A204.1 (cell line): ENCODE measurements at regions not wholly inside any gene's neighbourhood (a gene's known extent, or its start where the extent isn't known, plus 50 kb on each side); places are given as distances from the start of the nearest gene placed in this dataset.
"Not testable (repeated sequence)": the region's sequence is repeated elsewhere in the genome, so short reads cannot be mapped to it uniquely, and the experiment has no call there.

ENCODE experiments used
- FAIRE-seq: peaks from 2 replicates; lab custom pipeline; 2012; peaks lifted over from hg19 to GRCh38; lab: Jason Lieb, UNC

- FAIRE-seq = no peak
These were observed 565.2 kb upstream of the LINC00305 start for GRCh38 chr18:64714086-64714485.

GRCh38 chr18:64713284-64713683 lies 564.4 kb upstream of the LINC00305 start:
- FAIRE-seq = no peak

GRCh38 chr18:64712035-64712434 lies 563.1 kb upstream of the LINC00305 start:
- no peak for FAIRE-seq

- no peak for FAIRE-seq
These were observed 561.4 kb upstream of the LINC00305 start for GRCh38 chr18:64710105-64710861.

GRCh38 chr18:64707052-64707451 lies 558.2 kb upstream of the LINC00305 start:
- FAIRE-seq = no peak

GRCh38 chr18:64699081-64699480 lies 550.2 kb upstream of the LINC00305 start:
- FAIRE-seq = no peak

GRCh38 chr18:64695851-64696553 lies 547.1 kb upstream of the LINC00305 start:
- FAIRE-seq = no peak

- FAIRE-seq = no peak
These were observed 544.9 kb upstream of the LINC00305 start for GRCh38 chr18:64693766-64694165.

- no peak for FAIRE-seq
These were observed 543.9 kb upstream of the LINC00305 start for GRCh38 chr18:64692826-64693225.

GRCh38 chr18:64679121-64679520 lies 530.2 kb upstream of the LINC00305 start:
- no peak for FAIRE-seq

GRCh38 chr18:64678048-64678447 lies 529.2 kb upstream of the LINC00305 start:
- FAIRE-seq = no peak

- FAIRE-seq = no peak
These were observed 525.8 kb upstream of the LINC00305 start for GRCh38 chr18:64674694-64675093.

- FAIRE-seq = not testable (repeated sequence)
These were observed 522.4 kb upstream of the LINC00305 start for GRCh38 chr18:64671293-64671692.

GRCh38 chr18:64668461-64668962 lies 519.6 kb upstream of the LINC00305 start:
- FAIRE-seq = no peak

GRCh38 chr18:64663086-64663485 lies 514.2 kb upstream of the LINC00305 start:
- no peak for FAIRE-seq

- no peak for FAIRE-seq
These were observed 510.3 kb upstream of the LINC00305 start for GRCh38 chr18:64659196-64659595.

GRCh38 chr18:64653068-64653467 lies 504.2 kb upstream of the LINC00305 start:
- no peak for FAIRE-seq

- no peak for FAIRE-seq
These were observed 501.2 kb upstream of the LINC00305 start for GRCh38 chr18:64650068-64650467.

GRCh38 chr18:64645753-64646152 lies 496.9 kb upstream of the LINC00305 start:
- no peak for FAIRE-seq

GRCh38 chr18:64639536-64639935 lies 490.6 kb upstream of the LINC00305 start:
- no peak for FAIRE-seq

- no peak for FAIRE-seq
These were observed 472.2 kb upstream of the LINC00305 start for GRCh38 chr18:64620971-64621560.

- FAIRE-seq = no peak
These were observed 469.5 kb upstream of the LINC00305 start for GRCh38 chr18:64618390-64618789.

GRCh38 chr18:64615021-64615420 lies 466.1 kb upstream of the LINC00305 start:
- FAIRE-seq = no peak
